H1 (cell line): ENCODE measurements at regions not wholly inside any gene's neighbourhood (a gene's known extent, or its start where the extent isn't known, plus 50 kb on each side); places are given as distances from the start of the nearest gene placed in this dataset.

Source experiments
- CTCF ChIA-PET: fragments of 300-600 bp; sonication (Branson Sonifier 250); formaldehyde crosslinking; loops from one replicate; lab custom pipeline; 2021; ENCODE audit not compliant: partially characterized antibody; lab: Charles Lee
- POLR2A ChIA-PET: fragments of 300-600 bp; sonication (Branson Sonifier 250); formaldehyde crosslinking; loops from one replicate; lab custom pipeline; 2021; ENCODE audit warnings: inconsistent platforms; ENCODE audit not compliant: partially characterized antibody; lab: Charles Lee
- DNase-seq, 2 experiments: peaks; one replicate each; pipeline versions ENCODE4 v3.0.0 to v3.0.0-alpha.2; 2010 to 2022; ENCODE audit warnings: low spot score in 2 of 2, low read depth in 1 of 2, mixed read lengths in 1 of 2
- FAIRE-seq: peaks from 2 replicates; lab custom pipeline; 2011; peaks lifted over from hg19 to GRCh38; lab: Jason Lieb, UNC
- H2AFZ ChIP-seq: 2 replicates; pipeline ENCODE4 v1.8.1; 2012; ENCODE audit warnings: low read length, inconsistent platforms
- H2AK5ac ChIP-seq: 2 replicates; pipeline ENCODE4 v1.6.1; 2013; ENCODE audit warnings: low read depth, low read length
- H2BK120ac ChIP-seq: replicated peaks from 2 replicates; pipeline ENCODE3; 2013; ENCODE audit warnings: low read depth, low read length, inconsistent platforms
- H2BK12ac ChIP-seq: 2 replicates; pipeline ENCODE4 v1.6.1; 2013; ENCODE audit warnings: low read depth, low read length
- H2BK15ac ChIP-seq: 2 replicates; pipeline ENCODE4 v1.6.1; 2013; ENCODE audit warnings: low read length
- H2BK20ac ChIP-seq: 2 replicates; pipeline ENCODE4 v1.6.1; 2013; ENCODE audit warnings: low read length
- H2BK5ac ChIP-seq: 2 replicates; pipeline ENCODE4 v1.6.1; 2013; ENCODE audit warnings: low read depth, low read length
- H3K14ac ChIP-seq: 2 replicates; pipeline ENCODE4 v1.6.1; 2013; ENCODE audit warnings: inconsistent platforms; ENCODE audit not compliant: insufficient read length
- H3K18ac ChIP-seq: 2 replicates; pipeline ENCODE4 v1.6.1; 2013; ENCODE audit warnings: low read length; ENCODE audit errors: extremely low read depth
- H3K23ac ChIP-seq: 2 replicates; pipeline ENCODE4 v1.6.1; 2013; ENCODE audit warnings: inconsistent platforms; ENCODE audit not compliant: insufficient read length
- H3K23me2 ChIP-seq: 2 replicates; pipeline ENCODE4 v1.6.1; 2013; ENCODE audit warnings: low read depth, low read length
- H3K27ac ChIP-seq: 2 replicates; pipeline ENCODE4 v1.6.1; 2011; ENCODE audit warnings: low read depth, low read length, inconsistent platforms
- H3K27me3 ChIP-seq, 4 experiments: replicated peaks in 1 of 4; 1 replicate in 1 of 4; 2 replicates in 3 of 4; pipeline versions ENCODE4 v1.6.1 to v1.8.1; 2011 to 2013; ENCODE audit warnings: low read length in 3 of 4, mild to moderate bottlenecking in 3 of 4, inconsistent platforms in 2 of 4, mixed read lengths in 2 of 4, moderate library complexity in 1 of 4; ENCODE audit not compliant: control insufficient read depth in 3 of 4, insufficient read depth in 3 of 4; ENCODE audit errors: extremely low read depth in 1 of 4
- H3K36me3 ChIP-seq, 4 experiments: 2 replicates each; pipeline versions ENCODE4 v1.6.1 to v1.8.1; 2011 to 2013; ENCODE audit warnings: mild to moderate bottlenecking in 4 of 4, low read length in 3 of 4, moderate library complexity in 2 of 4, control low read depth in 1 of 4, inconsistent platforms in 1 of 4; ENCODE audit not compliant: insufficient read depth in 4 of 4, control insufficient read depth in 2 of 4
- H3K4ac ChIP-seq: replicated peaks from 2 replicates; pipeline ENCODE3; 2013; ENCODE audit warnings: low read length, low read depth, mixed read lengths, inconsistent platforms; ENCODE audit not compliant: insufficient read length
- H3K4me1 ChIP-seq, 4 experiments: replicated peaks in 1 of 4; 1 replicate in 1 of 4; 2 replicates in 3 of 4; pipeline versions ENCODE4 v1.6.1 to v1.8.1; 2011 to 2013; ENCODE audit warnings: low read length in 3 of 4, inconsistent platforms in 2 of 4, mixed read lengths in 1 of 4; ENCODE audit not compliant: insufficient read depth in 4 of 4, control insufficient read depth in 3 of 4
- H3K4me2 ChIP-seq, 2 experiments: 2 replicates each; pipeline versions ENCODE4 v1.6.1 to v1.8.1; 2011 to 2013; ENCODE audit warnings: low read depth in 2 of 2, low read length in 2 of 2, control low read depth in 1 of 2, inconsistent platforms in 1 of 2, mild to moderate bottlenecking in 1 of 2; ENCODE audit not compliant: insufficient read depth in 1 of 2
- H3K4me3 ChIP-seq, 4 experiments: fragments of 200-600, 300-600 bp in 1 of 4; sonication (generic), shearing (Covaris generic), sonication (Bioruptor Twin) in 1 of 4; 2 replicates each; pipeline versions ENCODE4 v1.5.1 to v1.8.1; 2011 to 2016; ENCODE audit warnings: low read length in 4 of 4, low read depth in 3 of 4, control low read depth in 2 of 4, inconsistent platforms in 2 of 4, mild to moderate bottlenecking in 2 of 4, mixed read lengths in 1 of 4, moderate library complexity in 1 of 4; ENCODE audit not compliant: insufficient read depth in 2 of 4; ENCODE audit errors: extremely low read depth in 1 of 4
- H3K56ac ChIP-seq: replicated peaks from 2 replicates; pipeline ENCODE3; 2013; ENCODE audit warnings: low read depth, mild to moderate bottlenecking, mixed read lengths, low read length, inconsistent platforms; ENCODE audit not compliant: insufficient read length
- H3K79me1 ChIP-seq: 2 replicates; pipeline ENCODE4 v1.6.1; 2013; ENCODE audit warnings: low read depth, low read length, control low read depth
- H3K79me2 ChIP-seq, 2 experiments: 2 replicates each; pipeline versions ENCODE4 v1.6.1 to v1.8.1; 2012 to 2013; ENCODE audit warnings: low read length in 2 of 2, mild to moderate bottlenecking in 2 of 2, inconsistent platforms in 1 of 2; ENCODE audit not compliant: insufficient read depth in 2 of 2, control insufficient read depth in 1 of 2
- H3K9ac ChIP-seq, 4 experiments: replicated peaks in 1 of 4; 1 replicate in 1 of 4; 2 replicates in 3 of 4; pipeline versions ENCODE4 v1.6.1 to v1.8.1; 2011 to 2013; ENCODE audit warnings: low read depth in 3 of 4, low read length in 3 of 4, control low read depth in 2 of 4, mild to moderate bottlenecking in 2 of 4, moderate library complexity in 2 of 4, inconsistent platforms in 1 of 4; ENCODE audit errors: extremely low read depth in 1 of 4
- H3K9me3 ChIP-seq, 2 experiments: 2 replicates each; pipeline versions ENCODE4 v1.6.1 to v1.8.1; 2012 to 2013; ENCODE audit warnings: mild to moderate bottlenecking in 2 of 2, moderate library complexity in 2 of 2, control low read depth in 1 of 2, inconsistent platforms in 1 of 2, low read depth in 1 of 2, low read length in 1 of 2, mixed read lengths in 1 of 2; ENCODE audit not compliant: insufficient read depth in 2 of 2
- H4K20me1 ChIP-seq, 2 experiments: replicated peaks in 1 of 2; 2 replicates each; pipeline versions ENCODE3 to v1.8.1; 2011 to 2013; ENCODE audit warnings: inconsistent platforms in 2 of 2, low read length in 2 of 2, mild to moderate bottlenecking in 1 of 2; ENCODE audit not compliant: insufficient read depth in 2 of 2, control insufficient read depth in 1 of 2
- H4K5ac ChIP-seq: 2 replicates; pipeline ENCODE4 v1.6.1; 2013; ENCODE audit warnings: low read length, low read depth, mixed read lengths, inconsistent platforms; ENCODE audit not compliant: insufficient read length
- H4K8ac ChIP-seq: 2 replicates; pipeline ENCODE4 v1.8.0; 2013; ENCODE audit warnings: mild to moderate bottlenecking, moderate library complexity, low read length, inconsistent platforms; ENCODE audit not compliant: insufficient read depth; ENCODE audit errors: extremely low read depth
- H4K91ac ChIP-seq: replicated peaks from 2 replicates; pipeline ENCODE3; 2013; ENCODE audit warnings: low read length, mixed read lengths, inconsistent platforms; ENCODE audit not compliant: insufficient read length
- ASH2L ChIP-seq: fragments of 200-600, 300-600 bp; sonication (generic); IDR thresholded peaks from one replicate; pipeline ENCODE4 v1.7.1; 2017; ENCODE audit warnings: low read length
- BRCA1 ChIP-seq: IDR thresholded peaks from 2 replicates; pipeline ENCODE4 v1.6.1; 2012; ENCODE audit warnings: low read depth, low read length, improper control_type of control experiment
- CEBPB ChIP-seq: IDR thresholded peaks from 2 replicates; pipeline ENCODE4 v1.6.1; 2012; ENCODE audit warnings: low read depth, low read length
- FOSL1 ChIP-seq: IDR thresholded peaks from 2 replicates; pipeline ENCODE4 v1.6.1; 2011; ENCODE audit warnings: mild to moderate bottlenecking, low read depth, low read length, moderate library complexity; ENCODE audit not compliant: insufficient read depth
- GABPA ChIP-seq: IDR thresholded peaks from 2 replicates; pipeline ENCODE4 v1.6.1; 2011; ENCODE audit warnings: mild to moderate bottlenecking, low read length, moderate library complexity, borderline replicate concordance; ENCODE audit not compliant: insufficient read depth
- GTF2F1 ChIP-seq: IDR thresholded peaks from 2 replicates; pipeline ENCODE4 v1.6.1; 2012; ENCODE audit warnings: low read depth, low read length, improper control_type of control experiment, borderline replicate concordance
- KDM1A ChIP-seq: fragments of 200-600, 300-600 bp; sonication (generic); IDR thresholded peaks from 2 replicates; pipeline ENCODE4 v1.7.1; 2016; ENCODE audit warnings: mild to moderate bottlenecking, low read length, borderline replicate concordance
- RNF2 ChIP-seq: fragments of 200-900, 300-1000 bp; sonication (generic); IDR thresholded peaks from 2 replicates; pipeline ENCODE4 v1.7.1; 2016; ENCODE audit warnings: borderline replicate concordance, low read depth, mild to moderate bottlenecking, antibody characterized with exemption, low read length; ENCODE audit not compliant: poor library complexity, severe bottlenecking; ENCODE audit errors: missing control alignments
- RXRA ChIP-seq: IDR thresholded peaks from 2 replicates; pipeline ENCODE4 v1.6.1; 2011; ENCODE audit warnings: low read depth, mild to moderate bottlenecking, low read length, moderate library complexity; ENCODE audit not compliant: insufficient read depth
- SIN3A ChIP-seq, 2 experiments: IDR thresholded peaks in 1 of 2; conservative IDR thresholded peaks in 1 of 2; 2 replicates each; pipeline ENCODE4 v1.6.1; 2011 to 2012; ENCODE audit warnings: low read length in 2 of 2, improper control_type of control experiment in 1 of 2, low read depth in 1 of 2, mild to moderate bottlenecking in 1 of 2
- SIRT6 ChIP-seq: IDR thresholded peaks from one replicate; pipeline ENCODE4 v1.7.1; 2012; ENCODE audit warnings: low read length, inconsistent platforms
- SIX5 ChIP-seq: IDR thresholded peaks from 2 replicates; pipeline ENCODE4 v1.6.1; 2011; ENCODE audit warnings: mild to moderate bottlenecking, low read depth, low read length
- SP1 ChIP-seq: IDR thresholded peaks from 2 replicates; pipeline ENCODE4 v1.6.1; 2011; ENCODE audit warnings: low read depth, low read length
- TEAD4 ChIP-seq: IDR thresholded peaks from 2 replicates; pipeline ENCODE4 v1.6.1; 2012; ENCODE audit warnings: low read depth, low read length, inconsistent platforms, mixed read lengths
- WGBS, 2 experiments: shearing (Covaris generic) in 1 of 2; methylation state at CpG; one replicate each; pipeline versions ENCODE4 v1.1.6 to v1.1.7; 2013 to 2015; ENCODE audit warnings: low lambda C conversion rate in 2 of 2, mixed read lengths in 2 of 2, inconsistent platforms in 1 of 2, low coverage in 1 of 2, missing lambda C conversion rate in 1 of 2; ENCODE audit not compliant: insufficient replicate concordance in 2 of 2, insufficient coverage in 1 of 2, insufficient read length in 1 of 2; ENCODE audit errors: extremely low coverage in 1 of 2, missing lambda C conversion rate in 1 of 2; 5-methylcytosine and 5-hydroxymethylcytosine counted together

DNA sequence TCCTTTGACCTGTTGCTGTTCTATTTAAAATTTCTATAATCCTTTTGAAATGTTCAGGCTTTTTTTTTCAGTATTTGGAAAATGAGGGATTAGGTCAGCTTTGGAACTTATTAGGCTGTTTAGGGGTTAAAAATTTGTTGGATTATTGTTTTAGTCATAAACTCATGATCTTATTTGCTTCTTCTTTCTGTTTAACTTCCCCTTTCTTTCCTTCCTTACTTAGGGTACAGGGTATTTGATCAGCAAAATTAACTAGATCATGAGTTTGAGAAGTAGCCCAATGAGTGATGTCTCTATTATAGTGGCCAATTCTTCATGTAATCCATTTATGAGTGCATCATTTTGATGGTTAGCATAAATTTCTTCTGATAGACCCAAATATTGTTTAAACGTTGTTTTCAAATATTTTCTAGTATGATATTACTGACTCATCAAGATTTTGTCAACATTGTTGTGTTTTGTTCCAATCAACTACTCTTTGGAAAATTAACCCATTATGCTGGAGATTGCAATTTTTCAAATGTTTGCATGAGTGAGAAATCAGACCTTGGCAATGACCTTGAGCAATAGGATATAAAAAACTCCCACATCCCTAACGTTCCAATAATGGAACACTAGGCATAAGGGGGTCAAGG lies 94.4 kb downstream of the OTOR start:
- no peaks in the 10 kb centered on the region for H4K20me1 ChIP-seq
- H3K23ac ChIP-seq, result no peak overlapping the region
- ChIA-PET CTCF (interaction anchor here (2.5 kb wide), 1 partner anchor 21 kb away, joined by 10 read pairs; no protein-coding TSS in a partner anchor), POLR2A (no interaction called here)
- no peak overlapping the region for H2BK120ac ChIP-seq
- no peak overlapping the region for H2BK20ac ChIP-seq
- WGBS, 2 experiments, result 81% methylated on average over 2 of the region's 2 CpGs; no CpG with 5 or more reads in 1 of the 2 experiments
- no peak overlapping the region for H3K9ac ChIP-seq
- no peak overlapping the region for H4K91ac ChIP-seq
- H3K79me2 ChIP-seq, result no peaks in the 10 kb centered on the region
- H3K27me3 ChIP-seq, result no peaks in the 10 kb centered on the region
- H2BK12ac ChIP-seq, result no peak overlapping the region
- H2AK5ac ChIP-seq, result no peak overlapping the region
- H3K79me1 ChIP-seq, result no peaks in the 10 kb centered on the region
- no peak for FAIRE-seq
- H4K5ac ChIP-seq, result no peak overlapping the region
- H3K4me1 ChIP-seq, result no peaks in the 10 kb centered on the region; a peak in 1 of 7 replicates
- no peak overlapping the region for H2BK5ac ChIP-seq
- H3K23me2 ChIP-seq, result no peaks in the 10 kb centered on the region
- H3K27ac ChIP-seq, result no peak overlapping the region
- no peak overlapping the region for H2BK15ac ChIP-seq
- DNase-seq, result no peak
- H3K4me2 ChIP-seq, result no peak overlapping the region
- H3K9me3 ChIP-seq, result no peaks in the 10 kb centered on the region
- H3K4ac ChIP-seq, result no peak overlapping the region
- H4K8ac ChIP-seq, result no peak overlapping the region
- H3K4me3 ChIP-seq, result no peak overlapping the region
- H2AFZ ChIP-seq, result no peak overlapping the region
- H3K18ac ChIP-seq, result no peak overlapping the region
- H3K36me3 ChIP-seq, result no peaks in the 10 kb centered on the region
- no peak overlapping the region for H3K14ac ChIP-seq
- H3K56ac ChIP-seq, result no peak overlapping the region
- no peak for TF ChIP-seq SIN3A (conservative IDR thresholded peaks at IDR 0.05 in 1 of 2, IDR thresholded peaks at IDR 0.05 in 1 of 2; ENCODE audit: low read depth in 1 of 2, low read length in 2 of 2)
- no peak for TF ChIP-seq TEAD4
- no peak for TF ChIP-seq CEBPB
- no peak for TF ChIP-seq SP1
- TF ChIP-seq FOSL1, result no peak
- TF ChIP-seq ASH2L, result no peak
- TF ChIP-seq RXRA, result no peak
- TF ChIP-seq GABPA, result no peak
- TF ChIP-seq GTF2F1, result no peak
- no peak for TF ChIP-seq BRCA1
- TF ChIP-seq KDM1A, result no peak
- no peak for TF ChIP-seq RNF2
- no peak for TF ChIP-seq SIRT6
- TF ChIP-seq SIX5, result no peak
